IPS-20b (cell line): ENCODE measurements at regions not wholly inside any gene's neighbourhood (a gene's known extent, or its start where the extent isn't known, plus 50 kb on each side); places are given as distances from the start of the nearest gene placed in this dataset.

ENCODE experiments used
- H3K27ac ChIP-seq: one replicate; pipeline ENCODE4 v1.5.1; 2013; ENCODE audit warnings: low read length
- H3K27me3 ChIP-seq: 2 replicates; pipeline ENCODE4 v1.6.1; 2013; ENCODE audit warnings: mild to moderate bottlenecking, low read length, inconsistent platforms; ENCODE audit not compliant: insufficient read depth
- H3K36me3 ChIP-seq: 2 replicates; pipeline ENCODE4 v1.6.1; 2013; ENCODE audit warnings: low read depth, mild to moderate bottlenecking, inconsistent platforms, low read length, moderate library complexity; ENCODE audit not compliant: insufficient read depth
- H3K4me1 ChIP-seq: 2 replicates; pipeline ENCODE4 v1.6.1; 2013; ENCODE audit warnings: mild to moderate bottlenecking, control low read depth, inconsistent platforms, low read length, moderate library complexity; ENCODE audit not compliant: insufficient read depth
- H3K4me3 ChIP-seq: 2 replicates; pipeline ENCODE4 v1.5.1; 2013; ENCODE audit warnings: mild to moderate bottlenecking, low read length, inconsistent platforms
- H3K9ac ChIP-seq: 2 replicates; pipeline ENCODE4 v1.6.1; 2013; ENCODE audit warnings: low read depth, mild to moderate bottlenecking, inconsistent platforms, low read length, moderate library complexity
- H3K9me3 ChIP-seq: 2 replicates; pipeline ENCODE4 v1.6.1; 2013; ENCODE audit warnings: mild to moderate bottlenecking, low read depth, low read length, inconsistent platforms; ENCODE audit not compliant: insufficient read depth

GRCh38 chr2:12935222-12935621 lies 218.5 kb downstream of the TRIB2 start:
- no peak overlapping the region for H3K4me3 ChIP-seq
- H3K9ac ChIP-seq, result no peak overlapping the region
- H3K27me3 ChIP-seq, result no peaks in the 10 kb centered on the region
- no peaks in the 10 kb centered on the region for H3K9me3 ChIP-seq
- H3K27ac ChIP-seq, result no peak overlapping the region
- H3K4me1 ChIP-seq, result no peaks in the 10 kb centered on the region
- H3K36me3 ChIP-seq, result no peaks in the 10 kb centered on the region

GRCh38 chr2:12935796-12936195 lies 219.1 kb downstream of the TRIB2 start:
- Histone ChIP-seq H3K27ac (no peak overlapping the region), H3K9ac (no peak overlapping the region), H3K36me3 (no peaks in the 10 kb centered on the region), H3K9me3 (no peaks in the 10 kb centered on the region), H3K4me3 (no peak overlapping the region), H3K4me1 (no peaks in the 10 kb centered on the region), H3K27me3 (no peaks in the 10 kb centered on the region)

GRCh38 chr2:12941203-12941602 lies 224.5 kb downstream of the TRIB2 start:
- no peak overlapping the region for H3K4me3 ChIP-seq
- no peaks in the 10 kb centered on the region for H3K4me1 ChIP-seq
- H3K27ac ChIP-seq, result no peak overlapping the region
- H3K36me3 ChIP-seq, result no peaks in the 10 kb centered on the region
- no peaks in the 10 kb centered on the region for H3K9me3 ChIP-seq
- no peak overlapping the region for H3K9ac ChIP-seq
- H3K27me3 ChIP-seq, result no peaks in the 10 kb centered on the region

GRCh38 chr2:12948231-12948960 lies 231.7 kb downstream of the TRIB2 start:
- no peaks in the 10 kb centered on the region for H3K27me3 ChIP-seq
- H3K4me3 ChIP-seq, result no peak overlapping the region
- H3K27ac ChIP-seq, result no peak overlapping the region
- H3K9me3 ChIP-seq, result no peaks in the 10 kb centered on the region
- H3K36me3 ChIP-seq, result no peaks in the 10 kb centered on the region
- peaks cover 4% of the 10 kb centered on the region; the same call in 1 of the 2 replicates for H3K4me1 ChIP-seq
- H3K9ac ChIP-seq, result no peak overlapping the region

- no peak overlapping the region for H3K4me3 ChIP-seq
- peaks cover 4% of the 10 kb centered on the region; the same call in 1 of the 2 replicates for H3K4me1 ChIP-seq
- no peaks in the 10 kb centered on the region for H3K36me3 ChIP-seq
- H3K9ac ChIP-seq, result no peak overlapping the region
- H3K27me3 ChIP-seq, result no peaks in the 10 kb centered on the region
- no peaks in the 10 kb centered on the region for H3K9me3 ChIP-seq
- no peak overlapping the region for H3K27ac ChIP-seq
These were observed 232.2 kb downstream of the TRIB2 start for GRCh38 chr2:12948961-12949353.

GRCh38 chr2:12949406-12949805 lies 232.7 kb downstream of the TRIB2 start:
- H3K27me3 ChIP-seq, result no peaks in the 10 kb centered on the region
- no peaks in the 10 kb centered on the region for H3K36me3 ChIP-seq
- H3K4me1 ChIP-seq, result peaks cover 4% of the 10 kb centered on the region; the same call in 1 of the 2 replicates
- no peak overlapping the region for H3K9ac ChIP-seq
- H3K27ac ChIP-seq, result no peak overlapping the region
- no peaks in the 10 kb centered on the region for H3K9me3 ChIP-seq
- H3K4me3 ChIP-seq, result no peak overlapping the region

- Histone ChIP-seq H3K9me3 (no peaks in the 10 kb centered on the region), H3K36me3 (no peaks in the 10 kb centered on the region), H3K4me3 (no peak overlapping the region), H3K27ac (no peak overlapping the region), H3K27me3 (no peaks in the 10 kb centered on the region), H3K4me1 (peaks cover 4% of the 10 kb centered on the region; the same call in 1 of the 2 replicates), H3K9ac (no peak overlapping the region)
These were observed 233.4 kb downstream of the TRIB2 start for GRCh38 chr2:12950174-12950573.

- no peak overlapping the region for H3K4me3 ChIP-seq
- H3K36me3 ChIP-seq, result no peaks in the 10 kb centered on the region
- H3K9me3 ChIP-seq, result no peaks in the 10 kb centered on the region
- no peak overlapping the region for H3K27ac ChIP-seq
- no peaks in the 10 kb centered on the region for H3K27me3 ChIP-seq
- no peak overlapping the region for H3K9ac ChIP-seq
- peaks cover 4% of the 10 kb centered on the region; the same call in 1 of the 2 replicates for H3K4me1 ChIP-seq
These were observed 234.4 kb downstream of the TRIB2 start for GRCh38 chr2:12950957-12951656.

- Histone ChIP-seq H3K4me1 (peaks cover 4% of the 10 kb centered on the region; the same call in 1 of the 2 replicates), H3K27me3 (no peaks in the 10 kb centered on the region), H3K9ac (no peak overlapping the region), H3K27ac (no peak overlapping the region), H3K4me3 (no peak overlapping the region), H3K9me3 (no peaks in the 10 kb centered on the region), H3K36me3 (no peaks in the 10 kb centered on the region)
These were observed 234.9 kb downstream of the TRIB2 start for GRCh38 chr2:12951657-12951973.

- Histone ChIP-seq H3K9me3 (no peaks in the 10 kb centered on the region), H3K36me3 (no peaks in the 10 kb centered on the region), H3K27ac (no peak overlapping the region), H3K9ac (no peak overlapping the region), H3K4me3 (no peak overlapping the region), H3K4me1 (peaks cover 4% of the 10 kb centered on the region; the same call in 1 of the 2 replicates), H3K27me3 (no peaks in the 10 kb centered on the region)
These were observed 236.9 kb downstream of the TRIB2 start for GRCh38 chr2:12953596-12953995.

- H3K9ac ChIP-seq, result no peak overlapping the region
- no peaks in the 10 kb centered on the region for H3K27me3 ChIP-seq
- H3K36me3 ChIP-seq, result no peaks in the 10 kb centered on the region
- H3K4me1 ChIP-seq, result peaks cover 4% of the 10 kb centered on the region; the same call in 1 of the 2 replicates
- H3K4me3 ChIP-seq, result no peak overlapping the region
- H3K9me3 ChIP-seq, result no peaks in the 10 kb centered on the region
- no peak overlapping the region for H3K27ac ChIP-seq
These were observed 239.1 kb downstream of the TRIB2 start for GRCh38 chr2:12955864-12956263.

- Histone ChIP-seq H3K27me3 (no peaks in the 10 kb centered on the region), H3K9ac (no peak overlapping the region), H3K4me1 (no peaks in the 10 kb centered on the region), H3K9me3 (no peaks in the 10 kb centered on the region), H3K36me3 (no peaks in the 10 kb centered on the region), H3K27ac (no peak overlapping the region), H3K4me3 (no peak overlapping the region)
These were observed 240.5 kb downstream of the TRIB2 start for GRCh38 chr2:12957251-12957650.
